NCI-H2196 treated with DMSO at 0.1 percent for 48 hours (cell line): ENCODE measurements at regions not wholly inside any gene's neighbourhood (a gene's known extent, or its start where the extent isn't known, plus 50 kb on each side); places are given as distances from the start of the nearest gene placed in this dataset.

Experiments
- DNase-seq: peaks from one replicate; lab custom pipeline; 2025; ENCODE audit not compliant: unreplicated experiment; lab: John Stamatoyannopoulos, UW

DNA sequence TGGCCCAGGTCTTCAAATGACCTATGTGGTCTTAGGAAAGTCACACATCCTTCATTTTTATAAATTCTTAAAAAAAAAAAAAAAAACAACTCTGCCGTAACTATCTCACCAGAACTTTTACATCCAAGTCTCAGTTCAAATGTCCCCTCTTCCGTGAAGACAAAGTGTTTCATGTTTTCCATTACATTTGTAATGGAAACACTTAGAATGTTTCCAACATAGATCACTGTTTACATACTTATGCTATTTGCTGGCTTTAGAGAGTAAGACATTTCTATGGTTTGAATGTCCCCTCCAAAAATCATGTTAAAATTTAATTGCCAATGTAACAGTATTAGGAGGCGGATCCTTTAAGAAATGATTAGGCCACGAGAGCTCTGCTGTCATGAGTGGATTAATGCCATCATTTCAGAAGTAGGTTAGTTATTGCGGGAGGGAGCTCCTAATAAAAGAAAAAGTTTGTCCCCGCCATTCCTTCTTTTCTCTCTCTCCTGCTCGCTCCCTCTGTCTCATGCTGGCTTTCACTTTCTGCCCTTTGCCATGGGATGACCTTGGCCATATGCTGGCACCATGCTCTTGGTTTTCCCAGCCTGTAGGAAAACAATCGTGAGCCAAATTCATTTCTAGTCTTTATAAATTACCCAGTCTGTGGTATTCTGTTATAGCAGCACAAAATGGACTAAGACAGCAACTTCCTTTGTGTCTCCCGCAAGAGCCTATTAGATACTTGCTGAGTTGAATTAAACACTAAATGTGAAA is 887.8 kb upstream of the SOX9 start:
- DNase-seq, result no peak

DNA sequence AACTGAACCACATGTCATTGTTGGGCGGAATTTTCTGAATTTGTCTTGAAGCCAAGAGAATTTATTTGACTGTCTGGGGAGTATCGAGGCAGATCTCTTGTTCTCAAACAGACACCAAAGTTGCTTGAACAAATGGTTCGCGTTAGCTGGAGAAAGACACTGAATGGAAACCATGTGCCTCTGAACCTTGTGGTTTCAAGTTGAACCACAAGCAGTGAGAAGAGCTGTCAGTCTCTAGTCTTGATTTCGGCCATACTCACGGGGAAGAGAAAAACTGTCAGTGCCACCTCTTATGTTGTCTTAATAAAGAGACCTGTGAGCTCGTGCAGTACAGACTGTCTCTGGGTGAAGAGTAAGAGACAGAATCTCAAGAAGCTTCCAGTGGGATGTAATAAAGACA is 886.5 kb upstream of the SOX9 start:
- no peak for DNase-seq

DNA sequence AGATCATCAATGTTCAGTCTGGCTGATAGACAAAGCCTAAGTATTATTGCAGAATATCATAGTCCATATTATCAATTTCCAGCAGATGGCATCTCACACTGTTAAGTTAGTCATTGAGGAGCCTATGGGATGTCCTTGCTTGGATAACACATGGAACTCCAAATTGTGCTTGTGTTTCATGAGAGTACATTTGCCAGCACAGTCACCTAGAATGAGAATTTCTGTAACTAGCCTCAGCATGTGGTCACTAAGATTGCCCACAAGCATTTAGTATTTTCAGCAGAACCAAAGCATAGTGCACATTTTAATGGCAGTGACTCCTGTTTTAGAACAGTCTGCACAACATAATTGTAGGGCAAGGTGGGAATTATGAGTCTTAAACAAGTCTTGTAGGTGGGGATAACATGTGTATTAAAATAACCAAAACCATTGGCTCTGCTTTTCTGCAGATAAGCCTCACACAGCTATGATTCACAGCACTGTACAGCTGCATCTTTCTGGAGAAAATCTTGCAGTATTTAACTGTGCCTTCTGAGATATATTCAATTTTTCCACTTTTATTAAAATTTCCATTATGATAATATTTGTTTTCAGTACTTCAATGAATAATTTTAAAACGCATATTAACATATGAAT is 882.8 kb upstream of the SOX9 start:
- no peak for DNase-seq

DNA sequence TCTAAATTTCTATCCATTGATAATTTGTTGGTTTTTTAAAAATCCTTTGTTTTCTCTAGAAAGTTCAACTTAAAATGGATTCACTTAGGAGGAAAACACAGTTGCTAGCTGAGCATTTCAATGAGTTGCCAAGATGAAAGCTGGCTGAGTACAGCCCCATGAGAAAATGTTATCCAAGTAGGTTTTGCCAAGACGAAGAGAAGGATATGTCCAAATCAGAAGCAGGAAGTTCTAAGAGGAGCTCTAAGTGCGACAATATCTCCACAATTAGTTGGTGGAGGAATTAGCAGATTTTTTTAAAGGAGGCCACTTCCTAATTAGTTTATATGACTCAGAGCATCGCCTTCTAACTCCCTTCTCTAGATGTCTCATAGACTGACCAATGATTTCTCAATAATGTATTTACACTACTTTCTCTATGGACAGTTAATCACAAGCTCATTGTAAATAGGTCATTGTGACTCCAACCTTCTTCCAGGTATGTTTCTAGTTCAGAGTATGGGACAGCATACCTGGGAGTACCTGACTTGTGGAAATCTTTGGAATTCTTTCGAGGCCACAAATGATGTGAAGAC is 873.3 kb upstream of the SOX9 start:
- DNase-seq, result no peak

DNA sequence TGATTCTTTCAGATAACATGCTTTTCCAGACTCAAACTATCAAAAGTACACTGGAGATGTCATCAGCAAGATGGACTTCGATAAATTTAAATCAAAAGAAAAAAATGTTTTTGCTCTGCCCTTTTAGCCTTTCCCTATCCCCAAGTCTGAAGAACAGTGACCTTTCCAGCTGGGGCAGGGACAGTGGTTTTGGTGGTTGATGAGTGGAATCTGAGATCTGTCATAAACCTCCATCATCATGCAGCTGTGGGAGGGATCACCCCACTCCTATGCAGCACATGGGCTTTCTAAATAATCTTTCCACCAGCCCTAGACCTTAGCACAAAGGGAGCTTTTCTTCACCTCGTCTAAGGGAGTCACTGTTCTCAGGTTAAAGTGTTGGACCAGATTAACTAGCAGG is 869.5 kb upstream of the SOX9 start:
- no peak for DNase-seq

DNA sequence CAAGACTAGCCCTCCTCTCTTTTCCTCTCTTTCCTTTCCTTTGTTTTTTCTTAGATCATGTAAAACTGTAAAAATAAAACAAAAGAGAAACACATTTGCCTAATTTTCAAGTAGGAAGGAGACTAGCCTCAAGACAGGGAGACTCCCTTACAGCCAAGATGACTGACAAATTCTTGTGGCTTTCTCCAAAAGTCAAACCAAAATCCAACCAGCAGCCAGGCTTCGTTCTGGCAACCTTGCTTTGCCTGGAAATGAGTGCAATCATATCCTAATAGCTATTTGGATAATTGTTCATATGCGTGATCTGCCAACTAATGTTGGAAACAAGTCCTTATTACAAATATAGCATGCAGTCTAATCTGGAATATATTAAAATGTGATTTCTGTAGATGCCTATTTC is 868.9 kb upstream of the SOX9 start:
- no peak for DNase-seq

DNA sequence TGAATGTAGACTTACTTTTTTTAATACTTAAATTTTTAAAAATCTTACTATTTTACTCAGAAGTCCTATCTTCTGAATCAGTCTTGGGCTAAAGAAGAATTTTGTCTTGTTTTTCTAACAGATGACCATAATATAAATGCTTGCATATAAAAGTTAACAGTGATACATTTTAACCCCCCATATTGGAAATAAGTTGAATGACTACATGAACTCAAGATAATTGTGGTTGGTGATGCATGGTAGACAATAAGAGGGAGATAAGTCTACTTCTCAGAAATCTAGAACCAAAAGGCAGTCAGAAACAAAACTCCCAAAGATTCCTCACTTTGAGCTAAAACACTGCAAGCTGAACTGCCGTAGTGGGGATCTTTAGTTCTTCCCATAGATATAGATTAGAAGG is 868.4 kb upstream of the SOX9 start:
- no peak for DNase-seq

DNA sequence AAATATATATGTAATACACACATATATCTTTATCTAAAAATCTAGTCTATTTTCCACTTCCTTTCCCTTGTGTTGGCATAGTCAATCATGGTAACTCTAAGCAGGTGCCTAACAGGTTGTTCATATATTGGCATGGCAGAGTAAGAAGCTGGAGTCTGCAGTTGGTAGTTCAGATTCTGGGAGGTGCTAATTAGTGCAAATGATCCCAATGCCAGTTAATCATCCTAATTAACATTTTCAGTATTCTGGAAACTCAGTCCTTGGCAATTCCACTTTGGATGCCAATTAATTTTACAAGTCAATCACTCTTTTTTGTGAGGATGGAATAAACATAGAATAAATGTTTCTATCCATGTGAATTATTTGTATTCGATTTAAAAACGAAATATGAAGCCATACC is 863.7 kb upstream of the SOX9 start:
- no peak for DNase-seq

DNA sequence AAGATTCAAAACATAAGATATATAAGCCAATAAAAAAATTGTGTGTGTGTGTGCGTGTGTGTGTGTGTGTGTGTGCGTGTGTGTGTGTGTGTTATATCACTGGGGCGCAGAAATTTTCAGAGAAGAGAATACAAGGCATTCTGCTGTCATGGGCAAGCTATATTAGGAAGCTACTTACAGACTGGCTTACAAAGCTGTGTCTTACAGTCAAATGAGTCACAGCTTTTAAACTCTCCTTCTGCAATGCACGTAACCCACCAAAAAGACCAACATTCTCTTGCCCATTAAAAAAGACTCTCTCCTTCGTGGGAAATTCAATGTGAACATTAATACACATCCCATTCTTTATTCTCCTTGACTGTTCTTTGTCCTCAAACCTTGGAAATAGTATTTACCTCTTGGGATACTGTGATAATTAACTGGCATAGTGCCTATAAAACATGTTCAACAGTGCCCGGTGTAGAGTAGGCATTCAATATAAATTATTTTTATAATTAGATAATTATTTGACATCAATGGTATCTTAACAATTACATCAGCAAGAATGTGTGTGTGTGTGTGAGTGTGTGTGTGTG is 860.4 kb upstream of the SOX9 start:
- no peak for DNase-seq

DNA sequence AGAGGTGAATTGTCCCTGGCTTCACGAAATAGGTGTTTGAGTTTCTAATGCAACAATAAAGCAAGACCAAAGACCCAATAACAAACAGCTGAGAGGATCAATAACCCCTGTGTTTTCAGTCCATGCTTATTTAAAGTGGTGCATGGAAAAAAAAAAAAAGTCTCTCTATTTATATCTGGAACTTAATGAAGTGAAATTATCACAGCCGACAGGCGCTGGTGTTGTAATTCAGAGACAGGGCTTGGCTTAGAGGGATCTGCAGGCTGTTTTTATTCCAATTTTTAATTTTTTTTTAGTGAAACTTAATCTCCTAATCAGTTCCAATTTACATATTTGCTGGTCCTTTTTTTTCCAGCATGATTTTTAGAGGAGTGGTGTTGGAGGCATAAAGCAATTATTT is 858.2 kb upstream of the SOX9 start:
- no peak for DNase-seq

DNA sequence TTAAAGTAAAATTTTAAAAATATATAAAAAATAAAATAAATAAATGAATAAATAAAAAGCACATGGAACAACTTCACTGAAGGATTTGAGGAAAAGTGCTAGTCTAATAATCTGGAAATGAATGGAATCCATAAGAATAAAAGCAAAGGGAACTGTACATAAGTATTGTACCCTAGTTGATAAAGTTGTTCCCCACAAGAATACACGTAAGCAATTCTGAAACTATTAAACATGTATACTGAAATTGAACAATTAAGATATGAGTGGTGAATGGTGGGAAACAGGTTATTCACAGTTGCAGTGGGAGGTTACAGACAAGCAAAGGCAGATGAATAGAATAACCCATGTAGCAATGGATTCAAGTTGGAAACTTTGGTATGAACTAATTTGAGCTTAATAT is 853.2 kb upstream of the SOX9 start:
- DNase-seq, result no peak

DNA sequence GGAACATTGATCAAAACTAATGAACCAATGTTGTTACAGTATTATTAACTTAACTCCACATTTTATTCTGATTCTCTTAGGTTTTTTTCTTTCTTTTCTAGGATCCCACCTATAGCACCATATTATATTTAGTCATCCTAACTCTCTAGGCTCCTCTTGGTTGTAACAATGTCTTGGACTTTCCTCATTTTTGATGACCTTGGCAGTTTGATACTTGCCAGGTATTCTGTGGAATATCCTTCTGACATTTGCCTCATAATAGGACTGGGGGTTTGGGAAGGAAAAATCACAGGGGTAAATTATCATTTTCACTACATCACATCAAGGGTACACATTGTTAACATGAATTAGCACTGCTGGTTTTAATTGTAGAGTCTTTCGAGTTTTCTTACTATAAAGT is 851.6 kb upstream of the SOX9 start:
- DNase-seq, result no peak

DNA sequence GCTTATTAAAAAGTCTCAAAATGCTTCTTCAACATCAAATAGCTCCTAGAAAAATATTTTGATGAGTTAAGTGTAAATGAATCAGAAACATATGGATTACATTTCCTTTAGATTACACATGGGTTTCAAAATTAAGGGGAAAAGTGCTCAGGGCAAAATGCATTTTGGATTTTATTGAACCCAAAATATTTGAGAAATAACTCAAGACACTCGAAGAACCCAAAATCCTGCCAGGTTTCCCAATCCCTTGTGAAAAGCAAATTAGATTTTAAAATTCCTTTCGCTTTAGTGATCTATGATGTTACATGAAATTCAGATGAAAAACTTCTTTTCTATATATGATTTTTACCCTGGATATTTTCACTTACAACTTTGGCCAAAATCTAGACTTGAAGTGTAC is 847.4 kb upstream of the SOX9 start:
- no peak for DNase-seq

DNA sequence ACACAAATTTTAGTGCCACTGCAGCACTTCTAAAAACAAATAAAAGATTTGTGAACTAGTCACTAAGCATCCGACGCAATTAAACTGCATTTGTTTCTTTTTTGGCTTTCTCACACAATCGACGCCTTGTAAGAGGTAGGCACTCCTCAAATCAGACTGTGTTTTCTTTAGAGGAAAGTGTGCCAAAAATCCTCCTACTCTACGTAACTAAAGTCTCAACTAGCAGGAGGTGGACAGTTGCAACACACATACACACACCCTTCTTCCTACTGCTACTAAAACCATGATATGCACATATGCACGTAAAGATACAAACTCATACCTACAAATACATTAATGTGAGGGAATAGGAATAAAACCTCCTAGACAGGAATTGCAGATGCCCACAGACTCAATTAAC is 844.7 kb upstream of the SOX9 start:
- DNase-seq, result no peak

DNA sequence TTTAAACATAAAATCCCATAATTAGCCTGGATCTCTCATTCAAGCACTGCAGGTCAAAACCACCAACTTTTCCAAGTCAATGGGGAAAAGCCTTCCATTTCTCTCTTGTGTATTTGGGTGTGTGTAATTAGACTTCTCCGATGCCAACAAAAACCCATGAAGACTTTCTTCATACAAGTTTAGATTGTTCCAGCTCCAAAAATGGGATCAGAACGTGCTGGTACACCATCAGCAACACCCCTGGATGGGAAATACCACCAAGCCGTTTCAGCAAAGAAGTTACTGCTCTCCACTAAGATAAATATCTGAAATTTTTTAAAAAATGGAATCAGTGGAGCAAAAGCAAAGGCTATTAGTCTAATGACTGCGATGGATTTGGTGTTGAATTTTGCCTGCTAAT is 837.3 kb upstream of the SOX9 start:
- DNase-seq, result no peak

DNA sequence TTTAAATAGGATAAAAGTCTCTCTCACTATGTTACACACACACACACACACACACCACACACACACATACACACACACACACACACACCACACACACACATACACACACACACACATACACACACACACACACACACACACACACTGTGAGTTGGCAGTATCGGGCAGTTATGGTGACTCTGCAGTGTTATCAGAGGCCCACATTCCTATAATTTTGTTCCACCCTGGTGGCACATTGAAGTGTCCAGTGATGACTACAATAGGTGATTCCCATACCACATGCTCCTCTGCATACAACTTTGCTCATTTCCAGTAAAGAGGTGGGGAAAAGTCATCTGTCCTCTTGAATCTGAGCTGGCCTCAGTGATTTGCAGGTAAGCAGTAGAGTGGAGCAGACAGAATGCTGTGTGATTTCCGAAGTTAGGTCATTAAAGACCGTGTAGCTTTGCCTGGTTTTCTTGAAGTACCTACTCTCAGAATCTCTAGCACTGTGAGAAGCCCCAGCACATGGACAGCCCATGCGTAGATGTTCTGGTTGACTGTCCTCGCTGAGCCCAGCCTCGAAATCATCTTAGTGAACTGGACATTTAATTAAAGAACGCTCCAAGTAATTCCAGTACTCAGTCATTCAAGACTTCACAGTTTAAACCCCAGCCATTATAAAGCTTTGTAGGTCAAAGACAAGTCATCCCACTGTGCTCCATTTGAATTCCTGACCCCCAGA is 836.6 kb upstream of the SOX9 start:
- DNase-seq, result no peak

DNA sequence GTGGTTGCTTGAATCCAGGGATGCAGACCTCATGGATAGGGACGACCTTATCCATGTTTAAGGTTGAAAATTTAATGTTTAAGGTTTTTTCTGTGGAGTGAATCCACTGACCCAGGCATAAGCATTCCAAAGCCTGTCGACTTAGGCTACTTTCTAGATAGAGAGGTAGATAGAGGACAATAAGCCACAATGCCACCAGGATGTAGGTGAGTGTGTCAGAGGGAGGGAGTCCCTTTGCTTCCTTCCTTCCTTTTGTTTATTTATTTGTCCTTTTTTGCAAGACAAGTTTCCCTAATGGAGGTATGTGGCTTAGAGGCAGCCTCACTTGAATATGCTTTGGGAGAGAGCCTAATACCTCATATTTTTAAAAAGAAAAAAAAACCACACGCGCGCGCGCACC is 834.2 kb upstream of the SOX9 start:
- no peak for DNase-seq

DNA sequence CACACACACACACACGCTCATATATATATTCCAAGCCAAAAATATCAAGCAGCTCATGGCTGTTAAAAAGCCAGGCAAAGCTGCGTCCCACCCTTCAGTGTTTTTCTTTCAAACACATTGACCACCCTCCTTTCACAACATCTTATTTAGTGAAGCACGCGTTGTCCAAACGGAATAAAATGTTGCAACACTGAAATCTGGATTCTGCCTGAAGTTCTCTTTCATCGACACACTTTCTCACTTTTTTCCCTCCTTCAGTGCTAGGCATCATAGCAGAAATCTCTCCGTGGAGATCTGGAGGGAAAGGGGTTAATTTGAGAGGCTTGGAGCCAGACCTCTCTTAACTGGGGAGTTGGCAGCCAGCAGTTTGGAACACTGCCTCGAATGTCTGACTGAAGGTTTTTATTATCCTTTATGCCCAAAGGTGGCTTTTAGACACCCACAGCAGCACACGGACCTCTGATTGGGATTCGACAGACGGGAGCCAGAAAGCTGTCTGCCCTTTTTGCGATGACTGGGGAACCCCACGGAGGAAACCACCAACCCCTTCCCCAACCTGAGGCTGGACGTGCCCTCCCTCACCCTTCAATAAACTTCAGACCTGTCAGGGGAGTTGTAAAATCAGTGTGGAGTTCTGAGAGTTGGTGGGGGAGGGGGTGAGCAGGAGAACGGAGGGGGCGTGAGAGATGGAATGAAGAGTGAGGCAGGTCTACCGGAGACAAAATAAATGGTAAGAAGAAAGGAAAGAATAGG is 833.6 kb upstream of the SOX9 start:
- no peak for DNase-seq

DNA sequence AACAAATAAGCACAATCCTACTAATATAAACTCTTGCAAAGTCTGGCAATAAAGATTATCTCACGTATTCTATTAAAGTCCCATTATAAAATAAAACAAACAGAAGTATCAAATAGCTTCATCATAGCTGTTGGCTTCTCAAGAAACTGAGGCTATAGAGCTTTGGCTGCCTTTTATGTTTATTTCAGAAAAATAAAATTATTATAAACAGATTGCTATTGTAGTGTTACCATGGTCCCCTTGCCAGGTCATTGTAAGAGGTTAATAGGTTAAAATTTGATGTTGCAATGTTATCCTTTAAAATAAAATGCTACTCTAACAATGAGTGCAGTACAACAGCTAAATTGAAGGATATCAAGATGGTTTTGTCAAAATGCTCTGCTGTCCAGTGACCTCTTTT is 828.8 kb upstream of the SOX9 start:
- no peak for DNase-seq

DNA sequence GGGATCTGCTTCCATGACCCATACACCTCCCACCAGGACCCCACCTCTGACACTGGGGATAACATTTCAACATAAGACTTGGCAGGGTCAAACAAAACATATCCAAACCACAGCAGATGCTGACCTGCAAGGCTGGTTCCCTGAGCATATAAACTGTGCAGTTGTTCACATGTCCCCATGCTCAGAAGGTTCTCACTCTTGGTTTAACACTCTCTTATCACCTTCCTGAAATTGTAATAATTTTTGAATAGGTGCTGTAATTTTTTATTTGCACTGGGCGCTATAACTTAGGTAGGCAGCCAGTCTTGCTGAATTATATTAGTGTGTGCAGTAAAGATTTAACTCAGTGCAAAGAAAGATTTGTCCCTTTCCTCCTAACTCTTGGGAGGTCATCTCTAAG is 824.8 kb upstream of the SOX9 start:
- DNase-seq, result no peak

DNA sequence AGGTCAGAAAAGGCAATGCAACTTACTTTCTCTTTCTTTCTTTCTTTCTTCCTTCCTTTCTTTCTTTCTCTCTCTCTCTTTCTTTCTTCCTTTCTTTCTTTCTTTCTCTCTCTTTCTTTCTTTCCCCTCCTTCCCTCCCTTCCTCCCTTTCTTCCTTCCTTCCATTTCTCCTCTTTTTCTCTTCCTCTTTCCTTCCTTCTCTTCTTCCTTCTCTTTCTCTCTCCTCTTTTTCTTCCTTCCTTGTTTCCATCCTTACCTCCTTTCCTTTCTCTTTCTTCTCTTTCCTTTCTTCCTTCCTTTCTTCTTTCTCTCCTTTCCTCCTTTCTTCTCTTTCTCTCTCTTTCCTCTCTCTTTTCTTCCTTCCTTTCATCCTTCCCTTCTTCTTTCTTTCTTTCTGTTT is 819.8 kb upstream of the SOX9 start:
- no peak for DNase-seq
